Retinal pigment epithelial cell (primary cell): ENCODE measurements at regions not wholly inside any gene's neighbourhood (a gene's known extent, or its start where the extent isn't known, plus 50 kb on each side); places are given as distances from the start of the nearest gene placed in this dataset.

Source experiments
- DNase-seq: peaks from one replicate; pipeline ENCODE4 v3.0.0-alpha.2; 2010; ENCODE audit warnings: low read depth
- H3K4me3 ChIP-seq: 2 replicates; pipeline ENCODE4 v1.5.1; 2011; ENCODE audit warnings: mild to moderate bottlenecking, low read length, control low read depth, moderate library complexity
- CTCF ChIP-seq: conservative IDR thresholded peaks from 2 replicates; pipeline ENCODE4 v1.5.1; 2011; ENCODE audit warnings: low read depth, low read length, control low read depth, inconsistent platforms

- no peak overlapping the region for H3K4me3 ChIP-seq
- DNase-seq = no peak
- TF ChIP-seq CTCF = no peak
These were observed 531.0 kb downstream of the EPHA7 start for GRCh38 chr6:92888316-92888715.

GRCh38 chr6:92887871-92888270 is 531.5 kb downstream of the EPHA7 start:
- TF ChIP-seq CTCF = no peak
- DNase-seq = no peak
- no peak overlapping the region for H3K4me3 ChIP-seq

- no peak for DNase-seq
These were observed 539.8 kb downstream of the EPHA7 start for GRCh38 chr6:92879526-92879925.

GRCh38 chr6:92864966-92865555 is 554.3 kb downstream of the EPHA7 start:
- TF ChIP-seq CTCF = no peak
- no peak overlapping the region for H3K4me3 ChIP-seq
- no peak for DNase-seq

More at GRCh38 chr6:92879526-92879925, 539.8 kb downstream of the EPHA7 start:
- no peak overlapping the region for H3K4me3 ChIP-seq
- TF ChIP-seq CTCF = no peak

- H3K4me3 ChIP-seq = no peak overlapping the region
- no peak for DNase-seq
- no peak for TF ChIP-seq CTCF
These were observed 569.7 kb downstream of the EPHA7 start for GRCh38 chr6:92849636-92850035.

- no peak for TF ChIP-seq CTCF
- DNase-seq = no peak
These were observed 570.5 kb downstream of the EPHA7 start for GRCh38 chr6:92848901-92849300.

GRCh38 chr6:92848459-92848858 is 570.9 kb downstream of the EPHA7 start:
- no peak for TF ChIP-seq CTCF
- no peak overlapping the region for H3K4me3 ChIP-seq

More at GRCh38 chr6:92848901-92849300, 570.5 kb downstream of the EPHA7 start:
- no peak overlapping the region for H3K4me3 ChIP-seq

More at GRCh38 chr6:92848459-92848858, 570.9 kb downstream of the EPHA7 start:
- DNase-seq = no peak
